Sigmoid colon (tissue), 6 donors: ENCODE measurements at regions not wholly inside any gene's neighbourhood (a gene's known extent, or its start where the extent isn't known, plus 50 kb on each side); places are given as distances from the start of the nearest gene placed in this dataset.

Experiments used
- DNase-seq: peaks from one replicate; pipeline ENCODE4 v3.0.0-alpha.2; 2019
- H3K27ac ChIP-seq, 4 donors: fragments of 200-600 bp; sonication (generic); one replicate each; pipeline ENCODE4 v1.5.1; 2016 to 2019; ENCODE audit warnings: mild to moderate bottlenecking in 1 of 4
- H3K27me3 ChIP-seq, 3 donors: fragments of 200-600 bp; sonication (generic); one replicate each; pipeline ENCODE4 v1.5.1; 2019; ENCODE audit warnings: mild to moderate bottlenecking in 1 of 3
- H3K36me3 ChIP-seq, 4 donors: fragments of 200-600 bp; sonication (generic); one replicate each; pipeline ENCODE4 v1.5.1; 2016 to 2019
- H3K4me1 ChIP-seq, 4 donors: fragments of 200-600 bp; sonication (generic); one replicate each; pipeline ENCODE4 v1.5.1; 2017 to 2019
- H3K4me3 ChIP-seq, 4 donors: fragments of 200-600 bp; sonication (generic); one replicate each; pipeline ENCODE4 v1.5.1; 2017 to 2019; ENCODE audit warnings: mild to moderate bottlenecking in 2 of 4, moderate library complexity in 1 of 4
- H3K9me3 ChIP-seq, 4 donors: fragments of 200-600 bp in 3 of 4; sonication (generic) in 3 of 4; one replicate each; pipeline versions ENCODE4 v1.5.1 to v1.6.1; 2013 to 2019
- EP300 ChIP-seq, 4 donors: sonication (generic); formaldehyde crosslinking; IDR thresholded peaks; one replicate each; pipeline ENCODE4 v1.6.1; 2017; ENCODE audit warnings: antibody characterized with exemption in 4 of 4
- POLR2A ChIP-seq, 2 donors: fragments of 450-650 bp; IDR thresholded peaks; one replicate each; pipeline ENCODE4 v1.6.1; 2016; ENCODE audit warnings: antibody characterized with exemption in 2 of 2, mild to moderate bottlenecking in 2 of 2, moderate library complexity in 2 of 2
- POLR2AphosphoS5 ChIP-seq, 4 donors: sonication (generic); formaldehyde crosslinking; IDR thresholded peaks; one replicate each; pipeline ENCODE4 v1.6.1; 2017; ENCODE audit warnings: antibody characterized with exemption in 4 of 4
- WGBS, 2 donors: extraction: QIAGEN DNeasy Blood & Tissue Kit; methylation state at CpG; one replicate each; pipeline ENCODE4 v1.1.7; 2013; 5-methylcytosine and 5-hydroxymethylcytosine counted together
- intact Hi-C: fragments of 100-400 bp; cut with DNase I; formaldehyde crosslinking; loops from one replicate; pipeline ENCODE4 v1.15.1; 2023
- small RNA-seq, 3 donors: library from RNA; depleted of rRNA; stranded (forward); fragments of <200 nt; gene quantifications; one replicate each; pipeline ENCODE3, GENCODE V24; 2016
- TF ChIP-seq, protein P1 (sequence below), 4 experiments: fragments of 450-650 bp in 3 of 4; fragments of 200-600 bp in 1 of 4; IDR thresholded peaks; one replicate each; pipeline ENCODE4 v1.5.1; 2016 to 2019; ENCODE audit warnings: antibody characterized with exemption in 4 of 4, mild to moderate bottlenecking in 3 of 4, moderate library complexity in 2 of 4
- donor health status: healthy with polysubstance abuse.
- donor health status: healthy.

DNA sequence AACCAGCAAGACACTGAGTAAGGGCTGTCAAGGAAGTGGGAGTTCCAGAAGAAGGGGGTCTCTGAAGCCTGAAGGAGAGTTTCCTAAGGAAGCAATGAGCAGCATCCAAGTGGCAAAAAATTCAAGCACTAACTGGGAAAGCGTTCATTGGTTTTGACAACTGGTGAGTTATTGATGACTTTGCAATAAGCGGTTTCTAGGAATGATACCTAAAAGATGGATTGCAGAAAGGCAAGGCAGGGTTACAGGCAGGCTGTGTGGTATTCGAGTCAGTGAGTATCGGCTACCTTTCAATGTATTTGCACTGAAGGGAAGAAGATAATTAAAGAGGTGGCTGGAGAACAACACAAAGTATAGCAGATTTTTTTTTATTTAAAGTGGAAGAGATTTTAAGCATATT, 59.3 kb upstream of the NCAM1 start:
- WGBS, 2 donors, result 86 to 87% methylated on average over 4 of the region's 4 CpGs
- H3K36me3 ChIP-seq, result no peaks in the 10 kb centered on the region
- no peak overlapping the region for H3K27ac ChIP-seq
- no peaks in the 10 kb centered on the region for H3K9me3 ChIP-seq
- TF ChIP-seq POLR2A (IDR thresholded peaks at IDR 0.05), result no peak
- TF ChIP-seq, protein P1, sequence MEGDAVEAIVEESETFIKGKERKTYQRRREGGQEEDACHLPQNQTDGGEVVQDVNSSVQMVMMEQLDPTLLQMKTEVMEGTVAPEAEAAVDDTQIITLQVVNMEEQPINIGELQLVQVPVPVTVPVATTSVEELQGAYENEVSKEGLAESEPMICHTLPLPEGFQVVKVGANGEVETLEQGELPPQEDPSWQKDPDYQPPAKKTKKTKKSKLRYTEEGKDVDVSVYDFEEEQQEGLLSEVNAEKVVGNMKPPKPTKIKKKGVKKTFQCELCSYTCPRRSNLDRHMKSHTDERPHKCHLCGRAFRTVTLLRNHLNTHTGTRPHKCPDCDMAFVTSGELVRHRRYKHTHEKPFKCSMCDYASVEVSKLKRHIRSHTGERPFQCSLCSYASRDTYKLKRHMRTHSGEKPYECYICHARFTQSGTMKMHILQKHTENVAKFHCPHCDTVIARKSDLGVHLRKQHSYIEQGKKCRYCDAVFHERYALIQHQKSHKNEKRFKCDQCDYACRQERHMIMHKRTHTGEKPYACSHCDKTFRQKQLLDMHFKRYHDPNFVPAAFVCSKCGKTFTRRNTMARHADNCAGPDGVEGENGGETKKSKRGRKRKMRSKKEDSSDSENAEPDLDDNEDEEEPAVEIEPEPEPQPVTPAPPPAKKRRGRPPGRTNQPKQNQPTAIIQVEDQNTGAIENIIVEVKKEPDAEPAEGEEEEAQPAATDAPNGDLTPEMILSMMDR (IDR thresholded peaks at IDR 0.05), result no peak
- TF ChIP-seq POLR2AphosphoS5 (IDR thresholded peaks at IDR 0.05), result no peak
- no peak for TF ChIP-seq EP300 (IDR thresholded peaks at IDR 0.05)
- DNase-seq, result no peak
- H3K27me3 ChIP-seq, result no peaks in the 10 kb centered on the region
- peaks cover 0 to 19% (median 13%) of the 10 kb centered on the region in 4 donors for H3K4me1 ChIP-seq
- no peak overlapping the region for H3K4me3 ChIP-seq
- intact Hi-C loops, result no loop called here

DNA sequence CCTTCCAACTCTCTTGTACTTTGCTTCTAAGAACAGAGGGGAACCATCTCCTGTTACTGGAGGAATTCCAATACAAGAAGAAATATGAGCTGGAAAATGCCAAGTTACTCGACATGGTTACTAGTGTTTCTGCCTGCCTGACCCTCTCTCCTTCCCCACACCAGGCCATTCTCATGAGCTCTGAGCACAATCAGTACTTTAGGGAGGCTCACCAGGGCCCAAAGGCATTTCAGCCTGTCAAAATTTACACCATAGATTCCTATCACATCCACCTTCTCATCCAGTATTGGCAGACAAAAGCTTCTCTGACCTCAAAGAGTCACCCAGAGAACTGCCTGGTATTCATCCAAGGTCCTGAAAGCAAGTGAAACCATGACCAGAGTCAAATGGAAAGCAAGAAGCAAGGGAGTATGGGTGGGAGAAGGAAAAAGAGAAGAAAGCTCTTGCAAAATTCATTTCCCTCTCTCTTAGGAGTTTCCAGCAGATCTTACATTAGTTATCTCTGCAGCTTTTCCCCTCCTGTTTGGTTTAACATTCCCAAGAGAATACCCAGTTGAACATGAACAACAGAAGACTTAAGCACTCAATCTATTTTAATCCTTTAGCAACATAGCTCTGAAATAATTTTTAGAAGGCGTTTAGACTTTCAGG, 58.7 kb upstream of the NCAM1 start:
- intact Hi-C loops, result no loop called here
- Histone ChIP-seq H3K4me1 (peaks cover 0 to 19% (median 13%) of the 10 kb centered on the region in 4 donors), H3K27ac (peak overlapping the region in 2 of 4 donors; percentile 12 to 26), H3K27me3 (no peaks in the 10 kb centered on the region), H3K36me3 (no peaks in the 10 kb centered on the region), H3K9me3 (no peaks in the 10 kb centered on the region), H3K4me3 (no peak overlapping the region)
- WGBS, 2 donors, result 51 to 59% methylated on average over 2 of the region's 2 CpGs
- no peak for DNase-seq
- TF ChIP-seq POLR2A (IDR thresholded peaks at IDR 0.05) (no peak), POLR2AphosphoS5 (IDR thresholded peaks at IDR 0.05) (no peak), EP300 (IDR thresholded peaks at IDR 0.05) (no peak)
- TF ChIP-seq, protein P1 (IDR thresholded peaks at IDR 0.05), result no peak

DNA sequence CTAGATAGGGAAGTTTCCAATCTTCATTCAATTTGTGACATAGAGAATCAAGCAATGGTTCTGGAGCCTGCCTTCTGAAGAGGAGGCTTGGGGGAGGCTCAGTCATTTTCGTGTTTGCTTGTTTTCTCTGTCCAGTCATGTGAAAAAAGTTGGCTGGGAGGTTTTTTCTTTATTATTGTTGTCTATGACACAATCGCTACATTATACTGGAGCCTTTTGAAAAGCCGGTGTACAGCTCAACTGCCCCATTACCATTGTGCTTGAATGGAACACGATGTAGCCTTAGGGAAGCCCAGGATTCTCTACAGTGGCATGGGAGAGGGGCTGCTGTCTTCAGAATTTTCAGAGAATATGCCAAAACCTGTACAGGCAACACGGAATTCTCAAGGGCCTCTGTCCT, 57.9 kb upstream of the NCAM1 start:
- no peak for DNase-seq
- no peaks in the 10 kb centered on the region for H3K9me3 ChIP-seq
- intact Hi-C loops, result no loop called here
- TF ChIP-seq EP300 (IDR thresholded peaks at IDR 0.05) (no peak), POLR2A (IDR thresholded peaks at IDR 0.05) (no peak), POLR2AphosphoS5 (IDR thresholded peaks at IDR 0.05) (no peak)
- TF ChIP-seq, protein P1 (IDR thresholded peaks at IDR 0.05), result no peak
- no peak overlapping the region for H3K27ac ChIP-seq
- no peaks in the 10 kb centered on the region for H3K27me3 ChIP-seq
- no peaks in the 10 kb centered on the region for H3K36me3 ChIP-seq
- peaks cover 0 to 19% (median 13%) of the 10 kb centered on the region in 4 donors for H3K4me1 ChIP-seq
- WGBS, 2 donors, result 65 to 75% methylated on average over 5 of the region's 5 CpGs
- no peak overlapping the region for H3K4me3 ChIP-seq

DNA sequence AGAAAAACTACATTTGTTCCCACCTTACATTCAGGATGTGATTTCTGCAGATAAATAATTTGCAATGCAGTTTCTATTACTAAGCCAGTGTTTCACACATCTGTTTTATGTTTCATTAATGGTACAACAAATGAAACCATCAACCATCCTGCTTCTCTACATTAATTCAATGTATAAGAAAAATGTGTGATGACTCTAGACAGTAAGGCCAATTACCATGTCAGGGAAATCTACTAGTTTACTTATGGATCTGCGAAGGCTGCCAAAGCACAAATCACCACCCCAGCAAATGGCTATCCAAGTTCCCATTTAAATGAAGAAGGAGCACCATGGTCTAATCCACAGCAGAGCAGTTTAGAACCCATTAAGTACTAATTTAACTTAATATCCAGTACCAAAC, 50.1 kb upstream of the NCAM1 start:
- intact Hi-C loops, result no loop called here
- WGBS, 2 donors, result 89% methylated on average over 1 of the region's 1 CpG
- TF ChIP-seq POLR2A (IDR thresholded peaks at IDR 0.05) (no peak), POLR2AphosphoS5 (IDR thresholded peaks at IDR 0.05) (no peak), EP300 (IDR thresholded peaks at IDR 0.05) (no peak)
- TF ChIP-seq, protein P1 (IDR thresholded peaks at IDR 0.05), result no peak

More for the DNA sequence above, 50.1 kb upstream of the NCAM1 start:
- H3K9me3 ChIP-seq, result no peaks in the 10 kb centered on the region
- DNase-seq, result no peak
- no peaks in the 10 kb centered on the region for H3K4me1 ChIP-seq
- H3K27ac ChIP-seq, result no peak overlapping the region
- peaks cover 0 to 5% (median 0%) of the 10 kb centered on the region in 3 donors for H3K27me3 ChIP-seq
- no peaks in the 10 kb centered on the region for H3K36me3 ChIP-seq
- no peak overlapping the region for H3K4me3 ChIP-seq

Small RNA genes lying in the stretch of these regions (small RNA-seq; reads per million reads assigned to genes)
- gene RF00477 (0 reads per million in 3 donors), gene RNU6-44P (0 reads per million in 3 donors)
